ENCODE measurements at regions not wholly inside any gene's neighbourhood (a gene's known extent, or its start where the extent isn't known, plus 50 kb on each side); places are given as distances from the start of the nearest gene placed in this dataset.

GRCh38 chr7:25879799-25880198, 272.2 kb upstream of the NFE2L3 start:
- TF ChIP-seq CTCF (IDR thresholded peaks at IDR 0.05) (no peak), EZH2 (IDR thresholded peaks at IDR 0.05; ENCODE audit: borderline replicate concordance, insufficient read depth, low read depth, low read length, poor library complexity, severe bottlenecking) (no peak)
